ENCODE measurements at regions not wholly inside any gene's neighbourhood (a gene's known extent, or its start where the extent isn't known, plus 50 kb on each side); places are given as distances from the start of the nearest gene placed in this dataset.

DNA sequence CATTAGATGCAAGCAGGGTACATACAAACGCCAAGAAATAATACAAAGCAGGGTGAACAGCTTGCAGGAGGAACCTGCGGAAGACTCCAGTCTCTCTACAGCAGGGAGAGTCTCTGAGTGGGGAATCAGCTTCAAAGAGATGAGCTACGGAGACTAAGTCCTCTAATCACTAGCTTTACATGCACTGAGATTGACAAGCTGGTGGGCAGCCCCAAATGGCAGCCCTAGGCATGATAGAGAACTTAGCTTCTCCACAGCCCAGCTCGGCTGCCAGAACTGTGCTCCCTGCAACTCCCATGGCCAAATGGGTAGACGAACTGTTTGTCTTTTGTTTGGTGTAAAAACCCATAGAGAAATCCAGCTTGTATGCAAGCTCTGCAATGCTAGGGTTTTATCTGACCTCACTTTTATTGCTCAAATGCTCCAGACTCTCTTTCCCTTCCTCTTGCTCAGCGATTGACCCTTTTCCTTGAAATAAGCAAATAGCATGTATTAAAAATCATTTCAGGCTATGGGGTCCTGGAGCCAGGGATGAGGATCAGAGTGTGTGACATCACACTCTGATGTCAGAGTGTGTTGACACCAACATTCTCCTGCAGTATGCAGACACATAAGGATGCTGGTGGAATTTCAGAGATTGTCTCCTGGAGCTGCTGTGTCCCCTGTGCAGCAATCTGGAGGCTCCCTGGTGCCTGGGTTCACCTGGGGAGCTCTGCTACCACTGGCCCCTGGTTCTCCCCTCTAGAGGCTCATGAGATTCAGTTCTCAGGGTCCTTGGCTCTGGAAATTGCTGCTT is 238.5 kb downstream of the TTLL7 start:
- no peak for TF ChIP-seq EZH2 (IDR thresholded peaks at IDR 0.05; ENCODE audit: borderline replicate concordance, low read length)
- TF ChIP-seq, protein P1, sequence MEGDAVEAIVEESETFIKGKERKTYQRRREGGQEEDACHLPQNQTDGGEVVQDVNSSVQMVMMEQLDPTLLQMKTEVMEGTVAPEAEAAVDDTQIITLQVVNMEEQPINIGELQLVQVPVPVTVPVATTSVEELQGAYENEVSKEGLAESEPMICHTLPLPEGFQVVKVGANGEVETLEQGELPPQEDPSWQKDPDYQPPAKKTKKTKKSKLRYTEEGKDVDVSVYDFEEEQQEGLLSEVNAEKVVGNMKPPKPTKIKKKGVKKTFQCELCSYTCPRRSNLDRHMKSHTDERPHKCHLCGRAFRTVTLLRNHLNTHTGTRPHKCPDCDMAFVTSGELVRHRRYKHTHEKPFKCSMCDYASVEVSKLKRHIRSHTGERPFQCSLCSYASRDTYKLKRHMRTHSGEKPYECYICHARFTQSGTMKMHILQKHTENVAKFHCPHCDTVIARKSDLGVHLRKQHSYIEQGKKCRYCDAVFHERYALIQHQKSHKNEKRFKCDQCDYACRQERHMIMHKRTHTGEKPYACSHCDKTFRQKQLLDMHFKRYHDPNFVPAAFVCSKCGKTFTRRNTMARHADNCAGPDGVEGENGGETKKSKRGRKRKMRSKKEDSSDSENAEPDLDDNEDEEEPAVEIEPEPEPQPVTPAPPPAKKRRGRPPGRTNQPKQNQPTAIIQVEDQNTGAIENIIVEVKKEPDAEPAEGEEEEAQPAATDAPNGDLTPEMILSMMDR (IDR thresholded peaks at IDR 0.05; ENCODE audit: low read length) = no peak
